ENCODE measurements at regions not wholly inside any gene's neighbourhood (a gene's known extent, or its start where the extent isn't known, plus 50 kb on each side); places are given as distances from the start of the nearest gene placed in this dataset.

DNA sequence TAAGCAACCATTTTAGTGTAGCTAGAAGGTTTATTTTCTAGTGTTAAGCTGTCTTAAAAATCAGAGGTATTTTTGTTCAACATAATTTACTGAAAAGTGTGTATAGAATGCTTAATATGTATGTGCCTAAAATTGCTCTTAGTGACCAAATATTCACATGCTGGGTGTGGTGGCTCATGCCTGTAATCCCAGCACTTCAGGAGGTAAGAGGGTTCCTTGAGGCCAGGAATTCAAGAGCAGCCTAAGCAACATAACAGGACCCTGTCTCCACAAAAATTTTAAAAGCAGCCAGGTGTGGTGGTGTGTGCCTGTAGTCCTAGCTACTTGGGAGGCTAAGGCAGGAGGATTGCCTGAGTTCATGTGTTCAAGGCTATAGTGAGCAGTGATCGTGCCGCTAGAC, 120.9 kb upstream of the FRY start (continued):
- TF ChIP-seq SMC3 (IDR thresholded peaks at IDR 0.05; ENCODE audit: low read depth, low read length) (no peak), MAZ (IDR thresholded peaks at IDR 0.05; ENCODE audit: borderline replicate concordance, low read depth, low read length) (no peak), CEBPB (IDR thresholded peaks at IDR 0.05; ENCODE audit: low read depth, low read length) (no peak)

GRCh38 chr13:31912647-31913401, 118.8 kb upstream of the FRY start:
- ChIA-PET CTCF (interaction anchor here (0.8 to 1.1 kb wide), 3 partner anchors 312 to 642 kb away, joined by 3 to 5 read pairs (median 3); no protein-coding TSS in a partner anchor), POLR2A (ENCODE audit: unreplicated experiment) (no interaction called here)
- no peak for DNase-seq
- Histone ChIP-seq H2BK20ac (ENCODE audit: low read depth, low read length) (no peak overlapping the region), H2BK5ac (ENCODE audit: low read depth, low read length, poor library complexity, severe bottlenecking) (no peak overlapping the region), H4K91ac (ENCODE audit: insufficient read depth, low read depth, low read length) (no peak overlapping the region), H4K8ac (ENCODE audit: low read depth in 2 of 2, low read length in 2 of 2) (no peak overlapping the region), H3K9me3 (ENCODE audit: control insufficient read depth, insufficient read depth, low read length) (no peaks in the 10 kb centered on the region), H3K4ac (ENCODE audit: low read depth, low read length) (no peak overlapping the region), H3K27me3 (ENCODE audit: control insufficient read depth, insufficient read depth, low read length) (peaks cover 5% of the 10 kb centered on the region; the same call in 1 of the 2 replicates), H3K56ac (ENCODE audit: extremely low read depth, insufficient read depth, low read length) (no peak overlapping the region), H3K36me3 (ENCODE audit: control insufficient read depth, insufficient read depth, low read length) (no peaks in the 10 kb centered on the region), H3K9me1 (ENCODE audit: insufficient read depth, low read length) (no peaks in the 10 kb centered on the region), H3K23ac (ENCODE audit: low read depth, low read length) (no peak overlapping the region), H3K14ac (replicated peaks; ENCODE audit: low read depth, low read length) (no peak overlapping the region), H2BK120ac (ENCODE audit: low read depth, low read length) (no peak overlapping the region; the same call in 1 of the 2 replicates), H4K20me1 (ENCODE audit: insufficient read depth, low read length) (no peaks in the 10 kb centered on the region), H3K4me2 (ENCODE audit: low read depth, low read length) (no peak overlapping the region), H4K5ac (ENCODE audit: low read depth, low read length) (no peak overlapping the region), H3K9ac (ENCODE audit: low read depth, low read length) (no peak overlapping the region), H3K79me1 (ENCODE audit: low read depth in 1 of 2, low read length in 2 of 2) (no peaks in the 10 kb centered on the region), H3K18ac (ENCODE audit: low read depth, low read length) (no peak overlapping the region), H2BK15ac (ENCODE audit: low read depth, low read length) (no peak overlapping the region), H2AK9ac (replicated peaks; ENCODE audit: low read depth, low read length, poor library complexity) (no peak overlapping the region), H2AFZ (replicated peaks; ENCODE audit: low read length, poor library complexity) (no peak overlapping the region), H3K27ac (ENCODE audit: insufficient read depth, low read length) (no peak overlapping the region), H2AK5ac (ENCODE audit: low read depth, low read length) (no peak overlapping the region), H3K4me1 (ENCODE audit: control insufficient read depth, insufficient read depth, low read length) (no peaks in the 10 kb centered on the region; the same call in 1 of the 2 replicates), H3K4me3 (ENCODE audit: insufficient read depth, low read depth, low read length) (no peak overlapping the region)
- in situ Hi-C loops (cut with MboI; ENCODE audit: low sequenced_read_pairs) = loop anchor here (5.0 to 10.0 kb wide), 2 partner anchors 399 to 662 kb away; no protein-coding TSS in a partner anchor
- intact Hi-C loops (cut with micrococcal nuclease) = loop anchor here (5.0 to 10.0 kb wide), 5 partner anchors 119 to 669 kb away; partner anchors contain the start of gene FRY
- dilution Hi-C loops (cut with HindIII; ENCODE audit: low sequenced_read_pairs, unreplicated experiment) = no loop called here
- WGBS, 2 experiments (ENCODE audit: extremely low coverage in 2 of 2, insufficient read length in 1 of 2) = no CpG with 5 or more reads among the region's 2 CpGs
- ATAC-seq (ENCODE audit: low read depth) = peak; percentile 10; the same call in 1 of the 2 replicates
- no TSS peak for BruUV-seq (replicated peaks)
- TF ChIP-seq RFX5 (IDR thresholded peaks at IDR 0.05; ENCODE audit: low read depth, low read length) (no peak), CEBPB (IDR thresholded peaks at IDR 0.05; ENCODE audit: low read depth, low read length) (no peak), POLR2A (IDR thresholded peaks at IDR 0.05; ENCODE audit: low read depth, low read length) (no peak), FOS (IDR thresholded peaks at IDR 0.05; ENCODE audit: low read depth, low read length) (no peak), RAD21 (IDR thresholded peaks at IDR 0.05; ENCODE audit: low read length) (no peak), RCOR1 (IDR thresholded peaks at IDR 0.05; ENCODE audit: insufficient replicate concordance, low read length) (no peak), SMC3 (IDR thresholded peaks at IDR 0.05; ENCODE audit: low read depth, low read length) (no peak), MXI1 (IDR thresholded peaks at IDR 0.05; ENCODE audit: borderline replicate concordance, low read depth, low read length) (no peak), CHD1 (IDR thresholded peaks at IDR 0.05; ENCODE audit: low read depth, low read length) (no peak), MAFK (IDR thresholded peaks at IDR 0.05; ENCODE audit: low read depth, low read length) (no peak), MAZ (IDR thresholded peaks at IDR 0.05; ENCODE audit: borderline replicate concordance, low read depth, low read length) (no peak)
- TF ChIP-seq, protein P1, sequence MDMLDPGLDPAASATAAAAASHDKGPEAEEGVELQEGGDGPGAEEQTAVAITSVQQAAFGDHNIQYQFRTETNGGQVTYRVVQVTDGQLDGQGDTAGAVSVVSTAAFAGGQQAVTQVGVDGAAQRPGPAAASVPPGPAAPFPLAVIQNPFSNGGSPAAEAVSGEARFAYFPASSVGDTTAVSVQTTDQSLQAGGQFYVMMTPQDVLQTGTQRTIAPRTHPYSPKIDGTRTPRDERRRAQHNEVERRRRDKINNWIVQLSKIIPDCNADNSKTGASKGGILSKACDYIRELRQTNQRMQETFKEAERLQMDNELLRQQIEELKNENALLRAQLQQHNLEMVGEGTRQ (IDR thresholded peaks at IDR 0.05; ENCODE audit: low read depth, low read length) = no peak
- TF ChIP-seq, protein P2, sequence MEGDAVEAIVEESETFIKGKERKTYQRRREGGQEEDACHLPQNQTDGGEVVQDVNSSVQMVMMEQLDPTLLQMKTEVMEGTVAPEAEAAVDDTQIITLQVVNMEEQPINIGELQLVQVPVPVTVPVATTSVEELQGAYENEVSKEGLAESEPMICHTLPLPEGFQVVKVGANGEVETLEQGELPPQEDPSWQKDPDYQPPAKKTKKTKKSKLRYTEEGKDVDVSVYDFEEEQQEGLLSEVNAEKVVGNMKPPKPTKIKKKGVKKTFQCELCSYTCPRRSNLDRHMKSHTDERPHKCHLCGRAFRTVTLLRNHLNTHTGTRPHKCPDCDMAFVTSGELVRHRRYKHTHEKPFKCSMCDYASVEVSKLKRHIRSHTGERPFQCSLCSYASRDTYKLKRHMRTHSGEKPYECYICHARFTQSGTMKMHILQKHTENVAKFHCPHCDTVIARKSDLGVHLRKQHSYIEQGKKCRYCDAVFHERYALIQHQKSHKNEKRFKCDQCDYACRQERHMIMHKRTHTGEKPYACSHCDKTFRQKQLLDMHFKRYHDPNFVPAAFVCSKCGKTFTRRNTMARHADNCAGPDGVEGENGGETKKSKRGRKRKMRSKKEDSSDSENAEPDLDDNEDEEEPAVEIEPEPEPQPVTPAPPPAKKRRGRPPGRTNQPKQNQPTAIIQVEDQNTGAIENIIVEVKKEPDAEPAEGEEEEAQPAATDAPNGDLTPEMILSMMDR (conservative IDR thresholded peaks at IDR 0.05; ENCODE audit: low read depth, low read length) = no peak
